SKM-1 (cell line): ENCODE measurements at regions not wholly inside any gene's neighbourhood (a gene's known extent, or its start where the extent isn't known, plus 50 kb on each side); places are given as distances from the start of the nearest gene placed in this dataset.
"Not testable (repeated sequence)": the region's sequence is repeated elsewhere in the genome, so short reads cannot be mapped to it uniquely, and the experiment has no call there.

Source experiments
- DNase-seq: peaks from one replicate; lab custom pipeline; 2025; ENCODE audit not compliant: unreplicated experiment; lab: John Stamatoyannopoulos, UW

GRCh38 chr7:91620827-91621226 is 259.7 kb downstream of the MTERF1 start:
- DNase-seq: no peak

- DNase-seq: not testable (repeated sequence)
These were observed 253.2 kb downstream of the MTERF1 start for GRCh38 chr7:91627324-91627723.

- no peak for DNase-seq
These were observed 251.8 kb downstream of the MTERF1 start for GRCh38 chr7:91628742-91629141.

- DNase-seq: no peak
These were observed 249.7 kb downstream of the MTERF1 start for GRCh38 chr7:91630581-91631380.

GRCh38 chr7:91632234-91632940 is 248.1 kb downstream of the MTERF1 start:
- no peak for DNase-seq

- no peak for DNase-seq
These were observed 247.5 kb downstream of the MTERF1 start for GRCh38 chr7:91633013-91633441.

- no peak for DNase-seq
These were observed 245.9 kb downstream of the MTERF1 start for GRCh38 chr7:91634485-91635177.

- peak; percentile 26 for DNase-seq
These were observed 244.3 kb downstream of the MTERF1 start for GRCh38 chr7:91636129-91636724.

GRCh38 chr7:91636728-91637127 is 243.8 kb downstream of the MTERF1 start:
- DNase-seq: no peak

GRCh38 chr7:91644256-91644655 is 236.2 kb downstream of the MTERF1 start:
- no peak for DNase-seq

GRCh38 chr7:91645542-91645941 is 235.0 kb downstream of the MTERF1 start:
- DNase-seq: no peak

GRCh38 chr7:91651986-91652385 is 228.5 kb downstream of the MTERF1 start:
- DNase-seq: no peak

GRCh38 chr7:91653286-91653685 is 227.2 kb downstream of the MTERF1 start:
- no peak for DNase-seq

- no peak for DNase-seq
These were observed 224.8 kb downstream of the MTERF1 start for GRCh38 chr7:91655656-91656055.

- no peak for DNase-seq
These were observed 223.7 kb downstream of the MTERF1 start for GRCh38 chr7:91656541-91657482.

- no peak for DNase-seq
These were observed 222.9 kb downstream of the MTERF1 start for GRCh38 chr7:91657483-91658071.

GRCh38 chr7:91659096-91659495 is 221.4 kb downstream of the MTERF1 start:
- DNase-seq: no peak

- DNase-seq: no peak
These were observed 219.7 kb downstream of the MTERF1 start for GRCh38 chr7:91660734-91661356.

- DNase-seq: no peak
These were observed 218.8 kb downstream of the MTERF1 start for GRCh38 chr7:91661727-91662126.
